ACHN (cell line): ENCODE measurements at regions not wholly inside any gene's neighbourhood (a gene's known extent, or its start where the extent isn't known, plus 50 kb on each side); places are given as distances from the start of the nearest gene placed in this dataset.
A peak's percentile ranks its signal among the peaks of the same experiment; 100 is the strongest.
"Not testable (repeated sequence)": the region's sequence is repeated elsewhere in the genome, so short reads cannot be mapped to it uniquely, and the experiment has no call there.

Experiments used
- DNase-seq: peaks from one replicate; pipeline ENCODE4 v3.0.0-alpha.2; 2015
- in situ Hi-C: cut with HindIII; loops from 2 replicates; pipeline ENCODE4 v1.10.0; 2017; ENCODE audit warnings: low sequenced_read_pairs, low pct_ligation_motif_present, low pct_unique_long_range_greater_than_20kb

GRCh38 chr12:87405918-87406317 is 623.3 kb downstream of the C12orf50 start:
- DNase-seq, result no peak
- in situ Hi-C loops, result no loop called here

DNA sequence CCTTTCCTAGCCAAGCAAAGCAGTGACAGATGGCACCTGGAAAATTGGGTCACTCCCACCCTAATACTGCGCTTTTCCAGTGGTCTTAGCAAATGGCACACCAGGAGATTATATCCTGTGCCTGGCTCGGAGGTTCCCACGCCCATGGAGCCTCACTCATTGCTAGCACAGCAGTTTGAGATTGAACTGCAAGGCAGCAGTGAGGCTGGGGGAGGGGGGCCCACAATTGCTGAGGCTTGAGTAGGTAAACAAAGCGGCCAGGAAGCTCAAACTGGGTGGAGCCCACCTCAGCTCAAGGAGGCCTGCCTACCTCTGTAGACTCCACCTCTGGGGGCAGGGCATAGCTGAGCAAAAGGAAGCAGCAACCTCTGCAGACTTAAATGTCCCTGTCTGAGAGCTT is 635.0 kb downstream of the C12orf50 start:
- in situ Hi-C loops, DNase-seq: not testable (repeated sequence)

DNA sequence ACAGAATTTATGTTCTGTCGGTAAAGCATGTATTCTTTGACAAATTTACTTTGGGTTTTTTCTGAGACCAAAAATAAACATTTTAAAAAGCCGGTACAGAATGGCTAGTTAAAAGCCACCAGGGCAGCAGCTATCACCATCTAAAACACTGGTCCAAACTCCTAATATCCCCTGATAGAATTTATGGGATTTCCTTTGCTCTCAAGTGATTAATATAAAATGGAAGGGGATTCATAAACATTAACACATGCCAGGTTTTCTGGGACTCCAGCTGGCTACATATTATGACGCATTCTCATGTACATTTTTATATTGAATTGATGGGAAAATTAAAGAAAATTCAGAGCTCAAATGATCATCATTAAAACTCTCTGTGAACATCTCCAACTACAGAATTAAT is 640.8 kb downstream of the C12orf50 start:
- in situ Hi-C loops, result no loop called here
- no peak for DNase-seq

DNA sequence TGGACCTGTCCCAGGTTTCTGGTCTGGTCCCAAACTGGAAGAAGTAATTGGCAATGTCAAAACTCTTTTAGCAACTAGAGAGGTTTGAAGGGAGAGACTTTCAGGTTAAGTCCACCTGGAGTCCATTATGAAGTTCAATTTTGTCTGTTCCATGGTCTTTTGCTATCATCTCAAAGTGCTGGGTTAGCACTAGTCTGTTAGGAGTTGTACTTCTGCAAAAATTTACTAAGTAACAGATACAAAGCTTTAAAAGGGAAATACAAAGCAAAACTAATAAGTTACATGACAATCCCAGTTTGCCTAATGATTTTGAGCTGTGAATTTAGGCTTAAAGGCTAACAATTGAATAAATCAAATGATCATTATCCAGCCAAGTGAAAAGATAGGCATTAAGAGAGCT is 643.9 kb downstream of the C12orf50 start:
- DNase-seq, result no peak
- in situ Hi-C loops, result no loop called here

- no peak for DNase-seq
- in situ Hi-C loops, result no loop called here
These were observed 645.0 kb downstream of the C12orf50 start for GRCh38 chr12:87384226-87384625.

GRCh38 chr12:87383680-87384079 is 645.5 kb downstream of the C12orf50 start:
- in situ Hi-C loops, result no loop called here
- DNase-seq, result no peak

- in situ Hi-C loops, result no loop called here
- DNase-seq, result no peak
These were observed 646.1 kb downstream of the C12orf50 start for GRCh38 chr12:87382959-87383566.

GRCh38 chr12:87382436-87382835 is 646.8 kb downstream of the C12orf50 start:
- DNase-seq, result no peak
- in situ Hi-C loops, result no loop called here

GRCh38 chr12:87381742-87382141 is 647.5 kb downstream of the C12orf50 start:
- DNase-seq, result no peak
- in situ Hi-C loops, result no loop called here

GRCh38 chr12:87378526-87378925 is 650.7 kb downstream of the C12orf50 start:
- in situ Hi-C loops, result no loop called here
- DNase-seq, result no peak

DNA sequence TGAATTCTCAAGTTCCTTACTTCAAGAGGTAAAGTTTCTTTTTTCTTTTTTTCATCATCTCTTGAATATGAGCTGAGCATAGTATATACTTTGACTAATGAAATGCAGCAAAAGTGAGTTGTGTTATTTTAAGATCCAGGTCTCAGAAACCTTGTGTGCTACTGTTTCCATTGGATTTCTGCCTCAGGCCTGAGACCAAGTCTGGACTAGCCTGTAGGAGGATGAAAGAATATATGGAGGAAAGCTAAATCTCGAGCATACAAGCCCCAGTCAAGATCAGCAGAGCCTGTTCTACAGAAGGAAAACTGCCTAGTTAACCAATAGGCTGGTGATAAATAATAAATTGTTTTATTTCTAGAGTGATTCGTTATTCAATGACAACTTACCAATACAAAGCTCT is 652.5 kb downstream of the C12orf50 start:
- DNase-seq, result no peak
- in situ Hi-C loops, result no loop called here

- no peak for DNase-seq
- in situ Hi-C loops, result no loop called here
These were observed 660.0 kb downstream of the C12orf50 start for GRCh38 chr12:87369161-87369560.

- no peak for DNase-seq
- in situ Hi-C loops, result no loop called here
These were observed 660.9 kb downstream of the C12orf50 start for GRCh38 chr12:87368259-87368658.

- no peak for DNase-seq
- in situ Hi-C loops, result no loop called here
These were observed 663.8 kb downstream of the C12orf50 start for GRCh38 chr12:87365423-87365822.

GRCh38 chr12:87363497-87364084 is 665.6 kb downstream of the C12orf50 start:
- in situ Hi-C loops, result no loop called here

GRCh38 chr12:87349681-87350080 is 679.5 kb downstream of the C12orf50 start:
- in situ Hi-C loops, result no loop called here
- no peak for DNase-seq

More at GRCh38 chr12:87363497-87364084, 665.6 kb downstream of the C12orf50 start:
- no peak for DNase-seq

DNA sequence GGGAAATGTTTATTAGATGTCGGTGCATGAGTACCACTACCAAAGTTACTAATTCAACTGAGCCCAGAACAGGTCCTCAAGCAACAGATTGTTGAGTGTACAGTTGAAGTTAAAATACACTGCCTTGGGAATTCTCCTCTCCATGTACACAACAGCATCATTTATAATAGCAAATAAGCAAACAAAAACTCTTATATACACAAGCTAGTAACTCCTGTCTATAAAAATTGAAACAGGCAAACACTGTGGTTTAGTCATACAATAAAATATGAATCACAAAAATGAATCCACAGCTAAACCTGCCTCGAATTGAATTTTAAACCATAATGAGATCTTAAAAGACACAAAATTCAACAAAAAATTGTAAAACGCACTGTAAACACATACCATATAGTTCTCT is 681.1 kb downstream of the C12orf50 start:
- in situ Hi-C loops, result no loop called here
- no peak for DNase-seq

GRCh38 chr12:87344699-87345098 is 684.5 kb downstream of the C12orf50 start:
- peak; percentile 29 for DNase-seq
- in situ Hi-C loops, result no loop called here

DNA sequence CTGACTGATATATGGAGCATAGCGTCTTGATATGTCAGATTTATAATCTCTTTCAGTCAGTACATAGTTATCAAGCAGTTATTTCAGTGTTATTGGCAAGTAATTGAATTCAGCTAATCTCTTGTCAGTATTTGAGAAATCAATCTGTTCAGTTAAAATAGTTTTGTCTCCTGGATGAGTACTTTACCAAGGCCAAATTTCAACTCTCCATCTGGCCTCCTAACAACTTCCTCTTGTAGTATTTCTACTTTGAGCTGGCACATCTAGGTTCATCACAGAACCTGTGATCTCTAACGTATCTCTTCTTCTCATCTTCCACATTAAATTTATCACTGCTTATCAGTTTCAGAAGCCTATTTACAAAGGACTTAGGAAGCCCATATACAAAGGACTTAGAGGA is 690.5 kb downstream of the C12orf50 start:
- DNase-seq, result no peak
- in situ Hi-C loops, result no loop called here

GRCh38 chr12:87336814-87337336 is 692.3 kb downstream of the C12orf50 start:
- DNase-seq, result no peak
- in situ Hi-C loops, result no loop called here
